ENCODE measurements at regions not wholly inside any gene's neighbourhood (a gene's known extent, or its start where the extent isn't known, plus 50 kb on each side); places are given as distances from the start of the nearest gene placed in this dataset.

DNA sequence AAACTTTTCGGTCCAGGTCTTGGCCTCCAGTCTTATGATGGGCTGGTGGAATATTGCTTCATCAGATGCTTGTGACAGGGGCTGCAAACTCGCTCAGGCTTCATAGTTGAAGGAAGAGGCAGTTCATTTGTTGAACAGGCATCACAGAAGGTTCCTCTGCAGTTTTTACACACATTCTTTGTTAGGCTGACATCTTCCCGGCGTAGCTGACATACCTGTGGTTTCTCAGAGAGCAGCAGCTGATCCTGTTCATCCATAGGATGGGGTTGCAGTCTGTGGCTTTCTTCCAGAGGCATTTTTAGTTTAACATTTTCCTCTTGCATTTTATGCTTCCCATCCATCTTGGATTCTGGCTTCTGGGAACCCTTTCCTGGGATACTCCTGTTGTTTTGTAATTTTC, 1255.2 kb downstream of the EFNA5 start:
- no peak for TF ChIP-seq CTCF (IDR thresholded peaks at IDR 0.05)
- no peak for TF ChIP-seq POLR2A (IDR thresholded peaks at IDR 0.05)

Measured in right lobe of liver (tissue), 4 donors.